Stomach smooth muscle (tissue), 2 donors: ENCODE measurements at regions not wholly inside any gene's neighbourhood (a gene's known extent, or its start where the extent isn't known, plus 50 kb on each side); places are given as distances from the start of the nearest gene placed in this dataset.

Experiments
- H3K27ac ChIP-seq: one replicate; pipeline ENCODE4 v1.7.0; 2013; ENCODE audit warnings: mild to moderate bottlenecking, low read length, inconsistent platforms
- H3K27me3 ChIP-seq, 2 donors: one replicate each; pipeline ENCODE4 v1.7.0; 2013; ENCODE audit warnings: low read length in 2 of 2; ENCODE audit not compliant: insufficient read depth in 2 of 2, control insufficient read depth in 1 of 2
- H3K36me3 ChIP-seq, 2 donors: one replicate each; pipeline ENCODE4 v1.7.0; 2013; ENCODE audit warnings: low read length in 2 of 2; ENCODE audit not compliant: control insufficient read depth in 2 of 2, insufficient read depth in 2 of 2
- H3K4me1 ChIP-seq: one replicate; pipeline ENCODE4 v1.7.0; 2013; ENCODE audit warnings: low read length; ENCODE audit not compliant: control insufficient read depth, insufficient read depth
- H3K4me3 ChIP-seq, 2 donors: one replicate each; pipeline ENCODE4 v1.7.0; 2013; ENCODE audit warnings: low read length in 2 of 2
- H3K9ac ChIP-seq, 2 donors: one replicate each; pipeline ENCODE4 v1.7.0; 2013; ENCODE audit warnings: low read length in 2 of 2, mild to moderate bottlenecking in 1 of 2
- H3K9me3 ChIP-seq, 2 donors: one replicate each; pipeline ENCODE4 v1.7.0; 2013; ENCODE audit warnings: low read length in 2 of 2; ENCODE audit not compliant: control insufficient read depth in 2 of 2
- donor health status: healthy.
- donor health status: Pancreatic carcinoma.

GRCh38 chr3:168579010-168579409 is 483.3 kb upstream of the GOLIM4 start:
- Histone ChIP-seq H3K27ac (no peak overlapping the region), H3K4me3 (no peak overlapping the region), H3K27me3 (no peaks in the 10 kb centered on the region), H3K9me3 (no peaks in the 10 kb centered on the region), H3K9ac (no peak overlapping the region), H3K36me3 (no peaks in the 10 kb centered on the region), H3K4me1 (no peaks in the 10 kb centered on the region)

- no peak overlapping the region for H3K4me3 ChIP-seq
- H3K9ac ChIP-seq = no peak overlapping the region
- no peaks in the 10 kb centered on the region for H3K9me3 ChIP-seq
- H3K27ac ChIP-seq = no peak overlapping the region
- H3K27me3 ChIP-seq = no peaks in the 10 kb centered on the region
- H3K36me3 ChIP-seq = no peaks in the 10 kb centered on the region
- no peaks in the 10 kb centered on the region for H3K4me1 ChIP-seq
Observed at GRCh38 chr3:168575750-168576149, 480.0 kb upstream of the GOLIM4 start.

- no peaks in the 10 kb centered on the region for H3K36me3 ChIP-seq
- H3K9ac ChIP-seq = no peak overlapping the region
- H3K9me3 ChIP-seq = no peaks in the 10 kb centered on the region
- H3K27me3 ChIP-seq = no peaks in the 10 kb centered on the region
- H3K27ac ChIP-seq = no peak overlapping the region
- H3K4me3 ChIP-seq = no peak overlapping the region
- H3K4me1 ChIP-seq = no peaks in the 10 kb centered on the region
Observed at GRCh38 chr3:168574455-168575158, 478.9 kb upstream of the GOLIM4 start.

GRCh38 chr3:168570404-168571155 is 474.9 kb upstream of the GOLIM4 start:
- H3K9ac ChIP-seq = no peak overlapping the region
- no peaks in the 10 kb centered on the region for H3K9me3 ChIP-seq
- H3K4me1 ChIP-seq = no peaks in the 10 kb centered on the region
- H3K27me3 ChIP-seq = no peaks in the 10 kb centered on the region
- no peaks in the 10 kb centered on the region for H3K36me3 ChIP-seq
- no peak overlapping the region for H3K4me3 ChIP-seq
- no peak overlapping the region for H3K27ac ChIP-seq

GRCh38 chr3:168558728-168559411 is 463.1 kb upstream of the GOLIM4 start:
- Histone ChIP-seq H3K9me3 (no peaks in the 10 kb centered on the region), H3K36me3 (no peaks in the 10 kb centered on the region), H3K27me3 (no peaks in the 10 kb centered on the region), H3K4me3 (no peak overlapping the region), H3K9ac (no peak overlapping the region), H3K27ac (no peak overlapping the region), H3K4me1 (no peaks in the 10 kb centered on the region)

- H3K4me3 ChIP-seq = no peak overlapping the region
- no peaks in the 10 kb centered on the region for H3K27me3 ChIP-seq
- H3K27ac ChIP-seq = no peak overlapping the region
- H3K36me3 ChIP-seq = no peaks in the 10 kb centered on the region
- H3K9ac ChIP-seq = no peak overlapping the region
- no peaks in the 10 kb centered on the region for H3K9me3 ChIP-seq
- H3K4me1 ChIP-seq = no peaks in the 10 kb centered on the region
Observed at GRCh38 chr3:168552251-168552650, 456.5 kb upstream of the GOLIM4 start.

- no peak overlapping the region for H3K27ac ChIP-seq
- H3K27me3 ChIP-seq = no peaks in the 10 kb centered on the region
- H3K4me1 ChIP-seq = peaks cover 4% of the 10 kb centered on the region
- no peaks in the 10 kb centered on the region for H3K36me3 ChIP-seq
- no peak overlapping the region for H3K9ac ChIP-seq
- H3K4me3 ChIP-seq = no peak overlapping the region
- no peaks in the 10 kb centered on the region for H3K9me3 ChIP-seq
Observed at GRCh38 chr3:168548719-168549118, 453.0 kb upstream of the GOLIM4 start.

GRCh38 chr3:168546707-168547106 is 451.0 kb upstream of the GOLIM4 start:
- Histone ChIP-seq H3K27me3 (no peaks in the 10 kb centered on the region), H3K4me3 (no peak overlapping the region), H3K36me3 (no peaks in the 10 kb centered on the region), H3K9me3 (no peaks in the 10 kb centered on the region), H3K4me1 (peaks cover 4% of the 10 kb centered on the region), H3K27ac (no peak overlapping the region), H3K9ac (no peak overlapping the region)

- Histone ChIP-seq H3K27me3 (no peaks in the 10 kb centered on the region), H3K4me1 (peaks cover 4% of the 10 kb centered on the region), H3K36me3 (no peaks in the 10 kb centered on the region), H3K27ac (no peak overlapping the region), H3K9me3 (no peaks in the 10 kb centered on the region), H3K9ac (no peak overlapping the region), H3K4me3 (no peak overlapping the region)
Observed at GRCh38 chr3:168545591-168545990, 449.9 kb upstream of the GOLIM4 start.

- Histone ChIP-seq H3K9me3 (no peaks in the 10 kb centered on the region), H3K4me1 (peaks cover 4% of the 10 kb centered on the region), H3K27me3 (no peaks in the 10 kb centered on the region), H3K36me3 (no peaks in the 10 kb centered on the region), H3K9ac (no peak overlapping the region), H3K4me3 (no peak overlapping the region), H3K27ac (no peak overlapping the region)
Observed at GRCh38 chr3:168544097-168544957, 448.6 kb upstream of the GOLIM4 start.
